SH-SY5Y (cell line): ENCODE measurements at regions not wholly inside any gene's neighbourhood (a gene's known extent, or its start where the extent isn't known, plus 50 kb on each side); places are given as distances from the start of the nearest gene placed in this dataset.

Experiments
- GATA2 ChIP-seq: IDR thresholded peaks from 2 replicates; pipeline ENCODE4 v1.6.1; 2011; ENCODE audit warnings: mild to moderate bottlenecking, low read depth, low read length
- GATA3 ChIP-seq: IDR thresholded peaks from 2 replicates; pipeline ENCODE4 v1.6.1; 2011; ENCODE audit warnings: low read depth, mild to moderate bottlenecking, low read length, moderate library complexity

- TF ChIP-seq GATA2: no peak
- TF ChIP-seq GATA3: no peak
These were observed 579.6 kb downstream of the USP25 start for GRCh38 chr21:16309250-16309971.
